Activated effector memory CD4-positive, alpha-beta T cell treated with Interleukin-2 at 50 U/mL for 16 hours (primary cell): ENCODE measurements at regions not wholly inside any gene's neighbourhood (a gene's known extent, or its start where the extent isn't known, plus 50 kb on each side); places are given as distances from the start of the nearest gene placed in this dataset.
"Not testable (repeated sequence)": the region's sequence is repeated elsewhere in the genome, so short reads cannot be mapped to it uniquely, and the experiment has no call there.

Experiments used
- DNase-seq: peaks from one replicate; pipeline ENCODE4 v3.0.0-alpha.2; 2020

- DNase-seq, result no peak
These were observed 1640.1 kb upstream of the CELF4 start for GRCh38 chr18:39205565-39206195.

DNA sequence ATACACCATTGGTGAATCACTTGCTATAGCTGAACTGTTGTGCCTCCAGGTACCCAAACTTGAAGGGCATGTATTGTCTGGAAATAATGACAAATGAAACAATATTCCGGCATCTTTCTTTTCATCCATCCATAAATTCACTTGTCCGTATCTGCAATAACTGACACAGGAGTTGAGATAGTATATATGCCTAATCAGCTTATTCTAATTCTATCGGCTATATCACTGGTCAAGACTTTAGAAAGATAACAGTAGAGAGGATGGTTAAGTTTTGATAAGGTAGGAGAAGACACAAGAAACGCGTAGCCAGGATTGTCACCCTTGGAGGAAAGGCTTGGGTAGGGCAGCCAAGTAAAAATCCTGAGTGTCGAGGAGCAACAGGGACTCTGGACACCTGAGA lies 1634.6 kb upstream of the CELF4 start:
- no peak for DNase-seq

DNA sequence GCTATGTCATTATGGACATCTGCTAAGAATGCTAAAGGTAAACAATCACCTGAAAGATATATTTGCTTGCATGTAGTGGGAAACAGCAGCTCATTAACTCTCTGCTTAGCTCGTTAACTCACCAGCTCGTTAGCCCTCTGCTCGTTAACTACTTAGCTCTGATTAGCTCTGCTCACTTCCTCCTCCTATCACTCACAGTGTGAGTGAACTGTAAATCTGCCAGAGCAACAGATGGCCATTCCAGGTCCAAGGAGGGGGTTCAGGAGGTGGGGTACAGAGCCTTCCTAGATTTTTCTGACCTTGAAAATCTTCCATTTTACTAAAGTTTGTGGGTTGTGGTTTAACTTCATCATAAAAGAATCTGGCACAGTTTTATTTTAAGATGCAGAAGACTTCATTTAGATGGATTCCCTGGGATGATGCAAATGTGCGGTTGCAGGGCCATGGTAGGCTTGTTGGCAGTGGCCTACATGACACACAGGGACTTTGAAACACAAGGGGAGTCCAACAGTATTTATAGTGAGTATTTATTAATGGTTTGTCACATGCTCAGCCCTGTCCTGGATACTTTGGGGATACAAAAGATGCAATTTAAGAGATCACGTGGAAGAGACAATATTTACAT lies 1633.7 kb upstream of the CELF4 start:
- no peak for DNase-seq

DNA sequence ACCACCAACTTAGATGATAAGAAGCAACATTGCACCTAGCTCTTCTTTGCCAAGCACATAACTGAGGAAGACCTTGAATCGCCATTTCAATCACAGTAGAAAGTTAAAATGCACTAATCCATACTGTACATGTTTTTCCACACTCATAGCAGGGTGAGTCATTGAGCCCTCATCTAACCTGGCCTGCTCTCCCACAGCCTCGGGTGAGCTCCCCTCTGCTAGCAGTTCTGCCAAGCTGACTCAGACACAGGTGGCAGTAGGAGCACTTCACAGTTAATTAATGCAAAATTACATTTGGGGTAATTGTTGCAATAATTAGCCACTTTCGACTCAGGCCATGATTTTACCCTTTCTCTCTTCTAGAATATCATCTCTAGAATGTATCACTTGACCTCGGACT lies 1632.8 kb upstream of the CELF4 start:
- DNase-seq, result no peak

GRCh38 chr18:39191931-39192330 lies 1626.3 kb upstream of the CELF4 start:
- DNase-seq, result no peak

DNA sequence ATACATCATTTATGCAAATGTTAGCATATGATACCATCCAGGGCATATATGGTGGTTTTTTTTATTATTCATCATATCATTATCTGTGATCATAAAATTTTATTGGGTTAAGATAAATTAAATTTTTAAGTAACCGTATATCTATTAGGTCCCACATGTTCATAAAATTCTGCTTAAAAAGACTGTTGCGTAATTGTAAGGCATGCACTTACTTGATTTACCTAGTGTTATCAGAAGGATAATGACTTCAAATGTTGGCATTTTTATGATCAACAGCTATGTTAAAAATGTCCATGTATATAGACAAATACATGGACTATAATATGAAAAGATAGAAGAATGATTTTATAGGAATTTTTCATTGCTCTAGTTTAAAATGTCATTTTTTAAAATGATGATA lies 1625.5 kb upstream of the CELF4 start:
- DNase-seq, result no peak

- DNase-seq, result no peak
These were observed 1624.9 kb upstream of the CELF4 start for GRCh38 chr18:39190508-39190907.

GRCh38 chr18:39188278-39188677 lies 1622.7 kb upstream of the CELF4 start:
- no peak for DNase-seq

DNA sequence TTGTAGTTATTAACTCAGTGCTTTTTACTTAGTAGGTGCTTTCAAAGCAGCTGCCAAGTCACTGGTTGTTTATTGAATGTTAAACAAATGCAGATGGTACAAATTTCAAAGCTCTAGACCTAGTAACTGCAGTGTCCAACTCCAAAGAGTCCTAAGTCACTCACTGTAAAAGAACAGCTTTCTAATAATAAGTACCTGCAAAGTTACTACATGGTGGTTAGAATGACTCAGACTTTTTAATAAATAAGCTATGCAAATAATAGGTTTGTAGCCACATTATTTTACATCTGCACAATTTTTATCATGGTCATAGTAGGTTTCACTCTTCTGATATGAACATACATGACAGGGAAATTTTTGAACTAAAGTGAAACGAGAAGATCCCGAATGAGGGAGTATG lies 1620.4 kb upstream of the CELF4 start:
- DNase-seq, result no peak

DNA sequence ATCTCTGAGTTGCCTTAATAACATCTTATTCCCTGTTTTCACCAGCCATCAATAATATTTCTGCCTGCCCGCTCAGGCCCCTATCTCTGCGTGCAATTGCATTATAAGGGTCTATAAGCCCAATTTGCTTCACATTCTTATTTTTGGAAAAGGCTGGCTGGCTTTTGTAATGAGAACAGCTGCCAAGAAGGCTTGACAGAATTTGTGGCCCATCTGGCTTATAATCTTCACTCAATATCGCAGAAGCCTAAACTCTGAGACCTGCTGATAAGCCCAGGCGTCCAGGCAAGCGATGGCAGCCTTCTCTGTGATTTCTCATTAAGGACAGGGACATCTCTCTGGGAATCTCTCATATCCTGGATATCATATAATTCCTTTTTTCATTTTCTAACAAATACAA lies 1618.6 kb upstream of the CELF4 start:
- DNase-seq, result no peak

DNA sequence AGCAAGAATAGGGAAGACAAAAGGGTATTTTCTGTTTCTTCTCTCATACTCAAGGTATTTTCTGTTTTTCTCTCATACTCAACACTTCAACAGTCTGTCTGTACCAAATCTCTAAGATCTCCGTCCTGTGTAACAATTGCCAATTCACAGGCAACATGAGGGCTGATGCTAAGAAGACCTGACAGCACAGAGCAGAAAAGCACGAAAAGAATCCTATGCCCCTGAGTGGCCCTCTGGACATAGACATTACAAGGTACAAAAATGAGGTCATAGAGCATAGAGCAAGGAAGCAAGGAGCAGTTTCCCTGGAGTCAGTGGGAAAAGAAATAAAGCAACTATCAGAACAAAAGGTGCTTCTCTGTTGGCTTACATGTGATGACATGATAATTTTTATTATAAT lies 1612.6 kb upstream of the CELF4 start:
- DNase-seq, result no peak

GRCh38 chr18:39172695-39173421 lies 1607.3 kb upstream of the CELF4 start:
- no peak for DNase-seq

GRCh38 chr18:39168723-39169122 lies 1603.1 kb upstream of the CELF4 start:
- DNase-seq, result no peak

DNA sequence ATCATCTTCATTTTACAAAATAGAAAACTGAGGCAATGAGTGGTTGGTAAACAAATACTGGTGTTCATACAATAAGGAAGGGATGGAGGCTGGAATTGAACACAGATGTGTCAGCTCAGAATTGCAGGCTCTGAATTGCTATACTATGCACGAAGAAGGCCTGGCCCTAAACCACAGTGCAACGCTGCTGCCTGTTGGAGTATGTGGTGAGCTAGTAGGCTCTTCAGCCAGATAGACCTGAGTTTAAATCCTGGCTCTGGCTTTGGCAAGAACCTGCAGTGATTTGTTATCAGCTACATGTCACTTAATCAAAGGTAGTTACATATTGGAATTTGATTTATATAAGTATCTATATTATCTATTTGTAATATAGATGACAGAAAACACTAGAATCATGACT lies 1602.4 kb upstream of the CELF4 start:
- no peak for DNase-seq

GRCh38 chr18:39166776-39167175 lies 1601.2 kb upstream of the CELF4 start:
- DNase-seq, result no peak

DNA sequence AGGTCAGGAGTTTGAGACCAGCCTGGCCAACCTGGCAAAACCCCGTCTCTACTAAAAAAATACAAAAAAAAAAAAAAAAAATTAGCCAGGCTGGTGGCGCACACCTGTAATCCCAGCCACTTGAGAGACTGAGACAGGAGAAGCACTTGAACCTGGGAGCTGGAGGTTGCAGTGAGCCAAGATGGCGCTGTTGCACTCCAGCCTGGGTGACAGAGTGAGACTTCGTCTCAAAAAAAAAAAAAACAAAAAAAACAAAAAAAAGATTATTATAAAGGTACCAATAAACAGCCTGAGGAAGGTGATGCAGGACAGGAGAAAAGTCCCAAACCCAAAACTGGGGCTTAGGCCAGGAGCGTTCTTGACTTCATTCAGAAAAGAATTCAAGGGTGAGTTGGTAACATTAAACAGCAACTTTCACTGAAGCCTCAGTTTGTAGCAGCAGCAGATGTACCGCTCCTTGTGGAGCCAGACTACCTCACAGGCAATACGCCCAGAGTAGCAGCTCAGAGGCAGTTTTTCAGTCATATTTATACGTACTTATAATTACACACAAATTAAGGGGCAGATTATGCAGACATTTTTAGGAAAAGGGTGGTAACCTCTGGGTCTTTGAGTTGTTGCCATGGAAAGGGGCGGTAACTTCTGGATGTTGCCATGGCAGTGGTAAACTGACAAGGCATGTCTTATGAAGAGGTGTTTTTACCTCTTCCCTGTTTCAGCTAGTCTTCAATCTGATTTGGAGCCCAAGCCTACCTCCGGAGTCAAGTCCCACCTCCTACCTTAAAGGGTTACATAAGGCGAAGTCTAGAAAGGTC lies 1596.6 kb upstream of the CELF4 start:
- DNase-seq, result no peak

DNA sequence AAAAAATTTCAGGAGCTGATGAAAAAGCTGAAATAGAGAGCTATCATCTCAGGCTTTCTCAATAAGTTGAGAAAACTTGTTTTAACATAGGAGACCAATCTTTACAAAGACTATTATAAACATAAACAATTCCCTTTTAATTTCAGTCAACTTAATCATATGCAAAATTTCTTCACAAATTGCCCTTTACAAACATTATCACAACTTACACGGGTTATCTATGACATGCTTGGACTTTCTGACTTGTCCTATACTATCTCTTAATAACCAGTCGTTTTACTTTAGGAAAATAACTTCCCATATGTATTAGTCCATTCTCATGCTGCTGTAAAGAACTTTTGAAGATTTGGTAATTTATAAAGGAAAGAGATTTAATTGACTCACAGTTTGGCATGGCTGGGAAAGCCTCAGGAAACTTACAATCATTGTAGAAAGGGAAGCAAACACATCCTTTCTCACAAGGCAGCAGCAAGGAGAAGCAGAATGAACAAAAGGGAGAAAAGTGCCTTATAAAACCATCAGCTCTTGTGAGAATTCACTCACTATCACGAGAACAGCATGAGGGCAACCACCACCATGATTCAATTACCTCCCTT lies 1583.7 kb upstream of the CELF4 start:
- no peak for DNase-seq

DNA sequence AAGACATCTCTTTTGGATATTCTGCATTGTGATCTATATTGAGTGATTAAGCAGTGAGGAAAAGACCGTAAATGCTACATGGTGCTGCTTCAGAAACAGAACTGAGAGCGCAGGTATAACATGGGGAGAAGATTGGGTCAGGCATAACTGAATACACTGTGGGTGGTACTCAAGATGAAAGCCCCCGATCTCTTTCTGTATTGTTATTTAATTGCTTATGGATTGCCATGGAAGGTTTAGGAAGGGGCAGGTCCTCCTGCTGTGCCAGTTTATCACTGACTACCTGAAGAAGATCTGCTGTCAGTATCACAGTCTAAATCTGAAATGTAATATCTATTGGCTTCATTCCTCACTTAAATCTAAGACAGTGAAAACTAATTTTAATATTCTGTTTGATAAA lies 1568.7 kb upstream of the CELF4 start:
- DNase-seq, result no peak

GRCh38 chr18:39127538-39127937 lies 1561.9 kb upstream of the CELF4 start:
- DNase-seq, result not testable (repeated sequence)

GRCh38 chr18:39113790-39114189 lies 1548.2 kb upstream of the CELF4 start:
- DNase-seq, result no peak

GRCh38 chr18:39105104-39105503 lies 1539.5 kb upstream of the CELF4 start:
- DNase-seq, result no peak

DNA sequence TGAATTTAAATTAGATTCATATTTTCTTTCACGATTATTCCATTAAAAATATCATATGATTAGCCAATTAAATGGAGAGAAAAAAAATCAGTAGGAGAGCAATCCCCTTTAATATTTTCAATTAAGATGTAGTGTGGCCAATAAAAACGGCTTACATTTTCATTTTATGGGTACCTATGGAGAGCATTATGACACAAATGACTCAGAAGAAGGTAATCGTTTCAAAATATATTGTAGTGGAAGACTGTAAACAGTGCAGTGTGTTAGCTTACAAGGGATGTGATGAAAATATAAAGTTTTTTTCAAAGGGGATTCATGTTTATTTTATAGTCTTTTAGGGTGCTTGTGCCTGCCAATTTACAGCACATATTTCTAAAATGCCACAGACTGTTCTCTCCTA lies 1507.4 kb upstream of the CELF4 start:
- DNase-seq, result no peak

DNA sequence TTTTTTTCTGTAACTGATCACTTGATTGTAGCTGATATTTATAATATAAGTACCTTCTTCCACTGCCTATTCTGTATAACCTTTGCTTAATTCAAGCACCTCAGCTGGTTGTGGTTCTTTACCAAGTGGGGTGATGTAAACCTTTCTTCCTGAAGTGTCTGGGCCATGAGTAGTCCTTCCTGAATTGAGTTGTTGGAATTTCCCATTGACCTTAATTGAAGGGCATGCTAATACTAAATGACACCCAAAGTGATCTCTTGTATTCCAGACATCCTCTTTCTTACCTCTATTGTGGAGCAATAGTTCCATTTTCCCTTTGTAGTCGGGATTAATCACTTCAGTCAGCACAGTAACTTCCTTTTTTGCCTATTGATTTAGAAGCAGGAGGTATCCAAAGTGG lies 1496.8 kb upstream of the CELF4 start:
- DNase-seq, result no peak
